Epithelial cell of proximal tubule (primary cell): ENCODE measurements at regions not wholly inside any gene's neighbourhood (a gene's known extent, or its start where the extent isn't known, plus 50 kb on each side); places are given as distances from the start of the nearest gene placed in this dataset.

ENCODE experiments used
- DNase-seq: peaks from one replicate; pipeline ENCODE4 v3.0.0-alpha.2; 2011; ENCODE audit warnings: low read depth
- H3K4me3 ChIP-seq: 2 replicates; pipeline ENCODE4 v1.5.1; 2011; ENCODE audit warnings: low read depth, mild to moderate bottlenecking, low read length
- CTCF ChIP-seq: conservative IDR thresholded peaks from 2 replicates; pipeline ENCODE4 v1.5.1; 2012; ENCODE audit warnings: low read depth, mild to moderate bottlenecking, low read length

- no peak overlapping the region for H3K4me3 ChIP-seq
- no peak for TF ChIP-seq CTCF
- DNase-seq: no peak
These were observed 338.2 kb downstream of the NPR3 start for GRCh38 chr5:33049298-33049697.

DNA sequence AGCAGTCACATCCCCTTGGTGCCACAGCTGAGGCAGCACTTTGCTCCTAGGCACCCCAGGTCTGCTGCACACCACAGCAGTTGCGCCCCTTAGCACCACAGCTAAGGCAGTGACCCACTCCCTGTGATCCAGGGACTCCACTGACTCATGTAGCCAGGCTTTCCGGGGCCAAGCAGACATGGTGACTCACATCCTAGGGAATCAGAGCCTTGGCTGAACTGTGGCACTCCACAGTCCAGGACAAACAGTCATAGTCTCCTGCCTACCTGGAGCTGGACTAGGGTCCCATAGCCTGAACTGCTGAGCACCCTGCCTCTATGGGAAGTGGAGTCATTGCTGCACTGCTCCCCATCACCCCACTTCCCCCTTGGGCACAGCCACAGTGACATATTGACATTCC lies 338.7 kb downstream of the NPR3 start:
- DNase-seq: peak; percentile 71
- no peak overlapping the region for H3K4me3 ChIP-seq
- TF ChIP-seq CTCF: no peak

GRCh38 chr5:33059081-33059480 lies 348.0 kb downstream of the NPR3 start:
- no peak for DNase-seq
- no peak overlapping the region for H3K4me3 ChIP-seq
- no peak for TF ChIP-seq CTCF

DNA sequence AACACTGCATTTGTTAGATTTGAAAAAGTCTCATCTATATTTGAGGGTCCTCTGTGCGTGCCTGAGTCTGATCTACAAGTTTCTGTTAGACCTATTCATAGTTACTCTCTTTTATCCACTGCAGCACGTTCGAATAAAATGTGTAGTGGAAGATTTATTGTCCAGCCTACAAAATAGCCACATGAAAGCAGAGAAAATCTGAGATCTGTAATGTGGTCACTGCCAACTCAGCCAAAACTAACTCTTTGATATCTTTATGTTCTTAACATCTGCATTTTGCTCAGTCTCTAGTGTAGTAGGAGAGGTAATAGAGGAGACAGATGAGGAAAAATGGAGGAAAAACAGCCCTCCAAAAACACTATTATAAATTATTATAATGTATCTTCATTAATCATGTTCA lies 354.0 kb downstream of the NPR3 start:
- DNase-seq: no peak
- no peak for TF ChIP-seq CTCF
- H3K4me3 ChIP-seq: no peak overlapping the region

DNA sequence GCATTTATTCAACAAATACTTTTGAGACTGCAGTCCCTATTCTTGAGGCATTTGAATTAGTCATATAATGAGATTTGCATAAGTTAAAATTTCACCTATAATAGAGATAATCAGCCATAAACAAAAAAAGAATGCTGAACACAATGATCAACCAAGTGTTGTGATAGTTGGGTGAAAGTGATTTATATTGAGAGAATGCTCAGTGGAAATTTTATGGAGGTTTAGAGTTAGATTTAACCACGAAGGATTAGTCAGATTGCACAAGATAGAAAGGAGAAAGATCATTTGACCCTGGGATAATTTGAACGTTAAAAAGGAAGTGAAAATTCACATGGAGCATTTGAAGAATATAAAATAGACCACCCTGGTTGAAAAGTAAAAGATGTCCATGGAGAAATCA lies 356.2 kb downstream of the NPR3 start:
- H3K4me3 ChIP-seq: no peak overlapping the region
- TF ChIP-seq CTCF: no peak
- no peak for DNase-seq

DNA sequence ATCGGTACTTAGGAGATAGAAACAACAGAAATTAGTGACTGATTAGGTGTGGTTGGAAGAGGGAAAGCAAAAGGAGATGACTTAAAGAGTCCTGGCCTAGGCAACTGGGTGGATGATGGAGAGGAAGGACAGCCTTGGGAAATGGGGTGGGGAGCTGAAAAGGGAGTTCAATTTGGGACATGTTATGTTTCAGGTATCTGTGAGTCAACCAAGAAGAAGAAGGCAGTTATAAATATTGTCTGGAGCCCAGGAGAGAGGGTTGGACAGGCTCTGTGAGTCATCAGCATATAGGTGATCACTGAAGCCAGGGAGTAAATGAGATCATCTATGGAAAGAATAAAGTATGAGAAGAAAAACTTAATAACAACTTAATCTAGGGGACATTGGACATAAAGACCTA lies 357.7 kb downstream of the NPR3 start:
- no peak for DNase-seq
- H3K4me3 ChIP-seq: no peak overlapping the region
- TF ChIP-seq CTCF: no peak

DNA sequence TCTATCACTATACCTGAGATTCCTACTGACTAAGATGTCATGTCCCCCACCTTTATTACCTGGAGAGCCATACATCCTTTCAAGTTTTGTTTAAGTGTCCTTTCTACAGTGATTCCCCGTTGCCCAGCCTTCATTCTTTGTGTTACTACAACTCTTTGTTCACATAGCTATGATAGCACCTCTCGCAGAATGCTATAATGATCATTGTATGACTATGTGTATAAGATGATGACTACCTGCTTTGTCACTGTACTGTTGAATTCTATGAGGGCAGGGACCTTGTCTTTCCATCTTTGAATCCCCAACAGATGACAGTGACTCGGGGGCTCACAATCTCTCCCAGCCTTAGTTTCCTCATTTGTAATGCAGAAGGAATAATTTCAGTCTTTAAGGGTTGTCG lies 361.2 kb downstream of the NPR3 start:
- no peak for DNase-seq
- no peak for TF ChIP-seq CTCF
- no peak overlapping the region for H3K4me3 ChIP-seq
